NB4 (cell line): ENCODE measurements at regions not wholly inside any gene's neighbourhood (a gene's known extent, or its start where the extent isn't known, plus 50 kb on each side); places are given as distances from the start of the nearest gene placed in this dataset.
A peak's percentile ranks its signal among the peaks of the same experiment; 100 is the strongest.

Experiments used
- DNase-seq: peaks from one replicate; pipeline ENCODE4 v3.0.0; 2010; ENCODE audit warnings: low read depth
- H3K4me3 ChIP-seq: one replicate; pipeline ENCODE4 v1.5.1; 2011; ENCODE audit warnings: mild to moderate bottlenecking, low read depth, low read length, moderate library complexity
- MYC ChIP-seq: IDR thresholded peaks from 2 replicates; pipeline ENCODE4 v1.6.1; 2011; ENCODE audit warnings: low read depth, low read length
- POLR2A ChIP-seq: IDR thresholded peaks from 2 replicates; pipeline ENCODE4 v1.6.1; 2011; ENCODE audit warnings: mild to moderate bottlenecking; ENCODE audit not compliant: insufficient read length; ENCODE audit errors: extremely low read depth
- TF ChIP-seq, protein P1 (sequence below): IDR thresholded peaks from one replicate; pipeline ENCODE4 v1.5.1; 2012; ENCODE audit warnings: low read depth, low read length
- TF ChIP-seq, protein P2 (sequence below): IDR thresholded peaks from 2 replicates; pipeline ENCODE4 v1.6.1; 2011; ENCODE audit warnings: low read depth, low read length

GRCh38 chr4:4794421-4794820 lies 65.0 kb upstream of the MSX1 start:
- TF ChIP-seq, protein P1, sequence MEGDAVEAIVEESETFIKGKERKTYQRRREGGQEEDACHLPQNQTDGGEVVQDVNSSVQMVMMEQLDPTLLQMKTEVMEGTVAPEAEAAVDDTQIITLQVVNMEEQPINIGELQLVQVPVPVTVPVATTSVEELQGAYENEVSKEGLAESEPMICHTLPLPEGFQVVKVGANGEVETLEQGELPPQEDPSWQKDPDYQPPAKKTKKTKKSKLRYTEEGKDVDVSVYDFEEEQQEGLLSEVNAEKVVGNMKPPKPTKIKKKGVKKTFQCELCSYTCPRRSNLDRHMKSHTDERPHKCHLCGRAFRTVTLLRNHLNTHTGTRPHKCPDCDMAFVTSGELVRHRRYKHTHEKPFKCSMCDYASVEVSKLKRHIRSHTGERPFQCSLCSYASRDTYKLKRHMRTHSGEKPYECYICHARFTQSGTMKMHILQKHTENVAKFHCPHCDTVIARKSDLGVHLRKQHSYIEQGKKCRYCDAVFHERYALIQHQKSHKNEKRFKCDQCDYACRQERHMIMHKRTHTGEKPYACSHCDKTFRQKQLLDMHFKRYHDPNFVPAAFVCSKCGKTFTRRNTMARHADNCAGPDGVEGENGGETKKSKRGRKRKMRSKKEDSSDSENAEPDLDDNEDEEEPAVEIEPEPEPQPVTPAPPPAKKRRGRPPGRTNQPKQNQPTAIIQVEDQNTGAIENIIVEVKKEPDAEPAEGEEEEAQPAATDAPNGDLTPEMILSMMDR: no peak
- no peak for TF ChIP-seq MYC
- TF ChIP-seq, protein P2, sequence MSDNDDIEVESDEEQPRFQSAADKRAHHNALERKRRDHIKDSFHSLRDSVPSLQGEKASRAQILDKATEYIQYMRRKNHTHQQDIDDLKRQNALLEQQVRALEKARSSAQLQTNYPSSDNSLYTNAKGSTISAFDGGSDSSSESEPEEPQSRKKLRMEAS: no peak
- no peak for TF ChIP-seq POLR2A
- no peak overlapping the region for H3K4me3 ChIP-seq
- no peak for DNase-seq

- TF ChIP-seq, protein P2: no peak
- TF ChIP-seq, protein P1: no peak
- TF ChIP-seq POLR2A (no peak), MYC (no peak)
- H3K4me3 ChIP-seq: no peak overlapping the region
- DNase-seq: no peak
Observed at GRCh38 chr4:4792466-4792865, 67.0 kb upstream of the MSX1 start.

DNA sequence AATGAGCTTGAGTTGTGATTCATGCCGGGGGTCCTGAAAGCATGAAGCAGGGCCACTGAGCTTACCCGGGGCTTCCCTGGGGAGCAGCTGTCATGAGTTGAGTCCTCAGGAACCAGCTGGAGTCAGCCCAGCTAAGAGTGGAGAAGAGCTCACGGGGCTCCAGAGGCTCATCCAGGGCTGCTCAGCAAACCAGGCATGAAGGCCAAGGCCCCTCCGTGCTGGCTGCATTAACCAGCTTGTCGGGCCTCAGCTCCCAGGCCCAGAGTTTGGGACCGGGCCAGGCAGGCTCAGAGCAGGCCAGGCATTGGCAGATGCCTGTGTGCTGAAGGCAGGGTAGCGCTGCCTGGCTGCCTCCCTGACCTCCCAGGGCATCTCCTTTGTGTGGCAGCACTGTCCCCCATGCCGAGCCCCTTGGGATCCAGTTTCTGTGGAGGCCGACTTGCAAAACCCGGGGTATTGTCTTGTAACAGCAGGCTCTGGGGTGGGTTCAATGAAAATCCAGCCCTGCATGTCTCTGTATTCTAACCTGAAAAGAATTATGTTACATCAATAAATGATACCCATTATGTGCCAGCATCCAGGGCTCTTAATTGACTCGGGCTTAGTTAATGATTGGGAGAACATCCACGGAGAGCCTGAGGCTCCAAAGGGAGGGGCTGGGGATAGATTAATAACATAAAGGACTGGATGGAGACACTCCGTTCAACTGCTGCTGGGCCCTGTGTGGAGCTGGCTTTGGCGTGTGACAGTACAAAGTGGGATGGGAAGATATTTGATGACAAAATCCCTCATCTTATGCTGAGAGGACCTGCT lies 68.0 kb upstream of the MSX1 start:
- no peak for DNase-seq
- no peak overlapping the region for H3K4me3 ChIP-seq
- TF ChIP-seq, protein P2: no peak
- TF ChIP-seq, protein P1: no peak
- TF ChIP-seq POLR2A (no peak), MYC (no peak)

GRCh38 chr4:4789462-4789861 lies 70.0 kb upstream of the MSX1 start:
- H3K4me3 ChIP-seq: no peak overlapping the region
- peak; percentile 61 for DNase-seq
- TF ChIP-seq, protein P1: no peak
- no peak for TF ChIP-seq MYC
- TF ChIP-seq, protein P2: no peak
- no peak for TF ChIP-seq POLR2A

GRCh38 chr4:4788573-4788972 lies 70.9 kb upstream of the MSX1 start:
- H3K4me3 ChIP-seq: no peak overlapping the region
- TF ChIP-seq, protein P2: no peak
- TF ChIP-seq, protein P1: no peak
- no peak for DNase-seq
